HG02852 (cell line): ENCODE measurements at regions not wholly inside any gene's neighbourhood (a gene's known extent, or its start where the extent isn't known, plus 50 kb on each side); places are given as distances from the start of the nearest gene placed in this dataset.

Experiments
- ATAC-seq: cut with Tn5 transposase; IDR thresholded peaks from one replicate; pipeline ENCODE4 v1.9.1; 2021; ENCODE audit warnings: mild to moderate bottlenecking, moderate library complexity; ENCODE audit not compliant: unreplicated experiment

- ATAC-seq = peak; percentile 30
Observed at GRCh38 chr18:34977838-34978532, 63.2 kb upstream of the MAPRE2 start.

- ATAC-seq = no peak
Observed at GRCh38 chr18:34978533-34978893, 62.7 kb upstream of the MAPRE2 start.

GRCh38 chr18:34978953-34979608 lies 62.1 kb upstream of the MAPRE2 start:
- peak; percentile 33 for ATAC-seq

- no peak for ATAC-seq
Observed at GRCh38 chr18:34981487-34981886, 59.7 kb upstream of the MAPRE2 start.

- ATAC-seq = no peak
Observed at GRCh38 chr18:34985963-34986362, 55.2 kb upstream of the MAPRE2 start.

GRCh38 chr18:34990597-34990996 lies 50.6 kb upstream of the MAPRE2 start:
- no peak for ATAC-seq

GRCh38 chr18:34991152-34991551 lies 50.1 kb upstream of the MAPRE2 start:
- no peak for ATAC-seq
